HG02852 (cell line): ENCODE measurements at regions not wholly inside any gene's neighbourhood (a gene's known extent, or its start where the extent isn't known, plus 50 kb on each side); places are given as distances from the start of the nearest gene placed in this dataset.

ENCODE experiments used
- ATAC-seq: cut with Tn5 transposase; IDR thresholded peaks from one replicate; pipeline ENCODE4 v1.9.1; 2021; ENCODE audit warnings: mild to moderate bottlenecking, moderate library complexity; ENCODE audit not compliant: unreplicated experiment

DNA sequence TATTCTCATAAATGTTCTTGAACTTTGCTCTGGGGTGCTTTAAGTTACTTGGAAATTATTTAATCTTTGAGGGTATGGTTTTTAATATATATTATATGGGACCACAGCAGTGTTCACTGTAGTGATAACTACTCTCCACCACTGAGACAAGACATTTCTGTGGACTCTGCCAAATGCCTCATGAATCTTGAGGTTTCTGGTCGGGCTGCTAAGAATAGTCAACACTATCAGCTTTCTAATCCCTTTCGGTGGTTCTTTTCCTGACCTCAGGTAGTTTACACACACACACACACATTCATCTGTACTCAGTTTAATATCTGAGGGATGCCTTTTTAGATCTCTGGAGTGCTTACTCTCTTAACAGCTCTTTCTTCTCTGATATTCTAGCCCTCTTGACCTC, 500.7 kb downstream of the MAFB start:
- no peak for ATAC-seq

DNA sequence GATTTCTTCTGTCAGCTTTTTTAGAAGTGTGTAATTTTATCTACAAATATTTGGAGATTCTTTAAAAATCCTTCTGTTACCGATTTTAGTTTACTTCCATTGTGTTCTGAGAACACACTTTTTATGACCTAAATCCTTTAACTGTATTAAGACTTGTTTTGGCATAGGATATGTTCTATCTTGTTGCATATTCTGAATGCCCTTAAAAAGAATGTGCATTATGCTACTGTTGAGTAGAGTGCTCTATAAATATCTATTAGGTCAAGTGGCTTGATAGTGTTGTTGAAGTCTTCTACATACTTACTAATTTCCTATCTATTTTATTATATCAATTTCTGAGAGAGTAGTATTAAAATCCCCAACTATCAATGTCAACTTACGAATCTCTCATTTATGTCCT, 502.2 kb downstream of the MAFB start:
- ATAC-seq = no peak

DNA sequence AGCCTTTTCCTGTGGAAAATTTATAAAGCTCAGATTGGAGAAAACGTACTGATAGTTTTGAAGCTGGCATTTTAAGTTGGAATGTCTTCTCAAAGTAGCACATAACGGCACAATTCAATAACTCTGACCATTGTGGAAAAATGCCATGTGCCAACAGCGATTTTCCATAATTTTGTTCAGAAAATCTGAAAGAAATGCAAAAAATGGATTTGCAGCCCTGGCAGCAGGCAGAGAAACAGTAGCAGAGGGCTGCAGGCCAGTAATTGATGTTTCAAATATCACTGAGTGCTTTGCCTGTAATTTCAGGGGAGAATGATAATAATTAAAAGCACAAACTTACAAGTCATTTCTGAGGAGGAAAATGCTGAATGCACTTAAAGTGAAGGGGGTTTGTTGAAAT, 507.4 kb downstream of the MAFB start:
- no peak for ATAC-seq

DNA sequence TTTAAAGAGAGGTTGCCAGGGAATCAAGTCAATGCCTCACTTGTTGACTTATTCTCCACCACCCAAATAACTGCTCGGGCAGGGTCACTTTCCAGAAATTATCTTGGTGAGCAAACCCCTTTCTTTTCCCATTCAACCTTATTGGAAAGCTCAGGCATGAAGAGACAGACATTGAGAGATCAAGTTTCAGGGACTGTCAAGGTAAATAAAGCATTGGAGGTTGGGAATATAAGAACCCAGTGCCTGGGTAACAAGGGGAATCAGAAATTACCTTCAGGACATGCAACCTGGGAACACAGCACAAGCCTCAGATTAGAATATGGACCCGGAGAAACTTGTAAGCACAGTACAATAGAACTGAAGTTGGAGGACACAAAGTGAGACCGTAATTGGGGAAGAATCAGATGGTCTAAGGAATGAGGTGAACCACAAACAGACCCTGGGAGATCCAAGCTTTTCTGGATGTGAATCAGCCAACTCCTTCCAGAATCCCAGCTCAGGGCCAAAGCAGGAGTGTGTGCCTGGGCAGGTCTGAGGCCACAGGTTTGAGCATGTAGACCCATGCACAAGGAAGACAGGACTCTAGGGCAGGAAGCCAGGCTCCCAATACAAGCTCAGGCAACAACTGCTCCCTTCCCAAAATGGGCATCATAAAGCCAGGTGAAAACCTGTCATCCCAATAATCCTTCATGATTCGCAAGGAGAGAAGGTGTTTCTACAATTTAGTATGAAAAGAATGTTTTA, 512.8 kb downstream of the MAFB start:
- ATAC-seq = no peak

DNA sequence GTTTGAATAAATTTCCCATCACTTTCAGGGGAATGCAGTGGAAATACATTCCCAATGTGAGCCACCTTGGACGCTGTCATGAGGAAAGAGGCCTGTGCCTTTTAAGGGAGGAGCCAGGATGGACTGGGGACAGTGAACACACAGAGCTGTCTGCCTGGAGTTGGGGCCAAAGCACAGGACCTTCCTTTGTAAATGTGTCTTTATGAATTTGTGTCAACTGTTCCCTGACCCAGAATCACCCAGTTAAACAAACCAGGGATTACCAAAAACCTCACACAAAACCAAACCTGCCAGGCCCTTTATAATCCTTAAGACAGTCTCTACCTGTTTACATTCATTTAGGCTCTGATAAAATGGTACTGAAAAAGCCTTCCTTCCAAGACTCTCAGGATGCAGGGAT, 513.7 kb downstream of the MAFB start:
- ATAC-seq = no peak

DNA sequence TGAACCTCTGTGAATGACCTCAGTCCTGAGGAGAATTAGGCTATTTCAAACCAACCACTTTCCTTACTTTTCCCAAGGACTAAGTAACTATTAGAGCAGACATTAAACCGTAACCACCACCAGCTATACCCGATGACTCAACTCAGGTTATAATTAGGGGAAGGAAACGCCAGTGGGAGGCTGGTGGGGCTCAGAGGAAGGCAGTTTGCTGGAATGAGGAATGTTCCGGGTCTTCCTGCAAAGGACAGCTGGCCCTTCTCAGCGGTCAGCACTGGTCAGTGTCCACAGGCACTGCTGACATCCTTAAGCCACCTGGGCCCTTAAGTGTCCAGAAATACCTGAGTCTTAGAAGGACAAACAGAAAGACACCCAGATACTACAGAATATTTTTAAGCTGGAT, 515.2 kb downstream of the MAFB start:
- ATAC-seq = no peak

DNA sequence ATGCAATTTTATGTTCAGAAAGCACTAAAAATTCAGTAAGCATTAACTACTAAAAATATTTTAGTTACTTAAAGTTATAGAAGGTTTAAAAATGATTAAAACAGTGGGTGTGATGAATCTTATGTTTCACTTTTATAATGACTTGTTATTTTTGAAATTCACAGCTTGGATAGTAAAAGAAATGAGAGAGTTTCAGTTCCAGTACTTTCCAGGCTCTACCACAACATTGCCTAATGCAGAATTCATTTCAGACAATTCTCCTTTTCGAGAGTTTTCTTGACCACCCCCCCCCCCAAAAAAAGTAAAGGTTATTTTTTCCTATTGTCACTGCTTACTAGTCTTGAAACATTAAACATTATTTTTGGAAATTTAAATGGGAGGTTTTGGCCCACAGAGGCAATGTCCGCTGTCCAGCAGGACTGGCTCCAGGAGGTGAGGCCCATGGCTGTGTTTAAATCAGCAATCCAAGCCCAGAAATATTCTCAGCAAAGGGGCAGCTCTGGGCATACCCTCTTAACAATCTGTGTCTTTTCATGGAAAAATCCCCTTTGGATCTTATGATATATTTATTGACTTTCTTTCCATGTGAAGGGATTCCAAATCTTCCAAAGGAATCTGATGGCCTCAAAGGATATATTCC, 519.9 kb downstream of the MAFB start:
- no peak for ATAC-seq

DNA sequence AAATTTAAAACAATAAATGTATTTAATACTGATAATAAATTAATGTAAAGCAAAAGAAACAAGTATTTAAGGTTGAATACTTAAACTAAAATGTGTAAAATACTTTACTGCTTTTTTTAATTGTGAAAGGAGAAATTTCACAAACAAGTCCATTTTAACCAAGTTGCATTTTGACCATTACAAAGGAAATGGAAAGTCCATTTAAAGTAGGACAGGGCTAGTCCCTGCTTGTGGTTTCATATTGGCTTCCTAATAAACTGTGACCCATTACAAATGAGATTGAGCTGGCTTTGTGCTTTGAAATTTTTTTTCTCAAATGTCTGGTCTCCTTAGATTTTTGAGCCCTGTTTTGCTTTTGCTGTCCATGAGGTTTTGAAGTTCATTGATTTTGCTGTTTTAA, 527.6 kb downstream of the MAFB start:
- no peak for ATAC-seq

DNA sequence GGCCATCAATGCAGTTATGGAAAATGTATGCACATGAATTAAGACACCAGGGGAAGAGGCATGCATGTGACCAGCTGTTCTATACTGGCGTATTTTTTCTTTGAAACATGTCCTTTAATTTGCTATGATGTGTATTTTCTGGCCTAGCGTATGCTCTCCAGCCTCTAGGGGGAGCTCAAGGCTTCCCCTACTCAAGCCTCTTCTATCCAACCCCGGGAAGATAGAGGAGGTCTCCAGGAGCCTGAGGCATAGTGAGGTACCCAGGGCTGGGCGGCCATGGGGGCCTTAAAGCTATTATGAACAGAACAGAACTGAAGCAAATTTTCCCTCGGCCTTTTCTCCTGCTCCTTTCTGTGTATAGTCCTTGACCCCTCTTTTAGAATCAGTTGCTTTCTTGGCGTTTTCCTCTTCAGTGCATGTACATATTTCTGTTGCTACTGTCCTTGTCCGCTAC, 528.9 kb downstream of the MAFB start:
- no peak for ATAC-seq

DNA sequence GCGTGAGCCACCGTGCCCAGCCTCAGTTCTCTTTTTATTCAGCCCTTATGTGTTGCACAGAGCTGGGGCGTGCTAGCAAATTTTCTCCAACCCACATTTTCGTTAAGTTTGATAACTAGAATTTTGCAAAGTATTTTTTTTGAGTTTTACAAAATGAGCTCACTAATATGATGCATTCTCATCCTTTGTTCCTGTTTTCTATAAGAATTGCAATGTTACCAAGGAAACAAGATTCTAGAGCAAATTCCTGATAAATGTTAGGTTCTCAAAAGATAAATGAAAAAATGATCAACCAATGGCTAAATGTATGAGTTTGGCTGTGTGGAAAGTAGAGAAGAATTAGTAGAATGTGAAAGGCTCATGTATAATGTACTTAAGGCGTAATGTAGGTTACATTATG, 529.8 kb downstream of the MAFB start:
- ATAC-seq = no peak

DNA sequence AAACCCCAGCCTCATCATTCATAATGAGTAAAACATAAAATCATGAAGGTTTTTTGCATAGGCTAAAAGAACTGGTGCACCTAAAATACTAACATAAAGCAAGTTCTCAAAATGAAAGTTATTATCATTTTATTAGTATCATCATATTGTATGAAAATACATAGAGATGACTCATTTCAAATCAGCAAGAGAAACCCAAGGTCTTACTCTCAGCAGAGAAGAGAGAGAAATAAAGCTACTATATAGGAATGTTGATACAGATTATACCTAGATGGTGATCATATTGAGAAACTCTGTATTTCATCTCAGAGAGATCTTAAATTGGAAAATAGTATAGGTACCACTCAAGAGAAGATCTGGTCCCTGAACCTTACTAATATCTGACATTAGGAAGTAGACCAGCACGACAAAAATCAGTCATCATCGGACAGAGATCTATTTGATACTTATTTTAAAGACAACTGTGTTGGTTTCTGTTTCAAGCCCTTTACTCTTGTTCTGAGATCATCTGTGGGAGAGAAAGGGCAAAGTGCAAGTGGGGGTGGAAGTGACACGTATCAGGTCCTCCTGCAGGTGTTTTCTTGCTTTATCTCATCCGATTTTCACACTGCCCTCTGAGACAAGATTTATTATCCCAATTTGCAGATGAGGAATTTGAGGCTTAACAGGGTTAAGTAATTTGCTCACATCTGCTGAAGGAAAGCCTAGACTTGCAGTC, 532.3 kb downstream of the MAFB start:
- ATAC-seq = peak; percentile 93

DNA sequence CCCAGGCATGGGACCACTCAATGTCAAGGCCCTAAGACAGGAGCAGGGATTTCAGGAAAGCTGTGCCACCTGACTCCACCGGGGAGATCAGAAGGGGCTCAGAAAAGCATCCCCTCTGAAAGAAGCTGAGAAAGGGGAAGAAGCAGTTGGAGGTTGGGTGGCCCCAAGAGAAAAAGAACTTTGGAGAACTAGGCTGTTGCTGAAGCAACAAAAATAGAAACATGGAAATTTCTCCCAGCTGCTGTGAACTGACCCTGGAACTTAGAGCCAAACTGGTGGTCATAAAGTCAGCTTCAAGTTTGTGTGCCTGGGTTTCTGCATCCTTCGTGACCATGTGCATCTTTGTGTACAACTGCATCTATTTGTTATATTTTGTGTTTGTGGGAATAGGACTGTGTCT, 534.5 kb downstream of the MAFB start:
- ATAC-seq = no peak

DNA sequence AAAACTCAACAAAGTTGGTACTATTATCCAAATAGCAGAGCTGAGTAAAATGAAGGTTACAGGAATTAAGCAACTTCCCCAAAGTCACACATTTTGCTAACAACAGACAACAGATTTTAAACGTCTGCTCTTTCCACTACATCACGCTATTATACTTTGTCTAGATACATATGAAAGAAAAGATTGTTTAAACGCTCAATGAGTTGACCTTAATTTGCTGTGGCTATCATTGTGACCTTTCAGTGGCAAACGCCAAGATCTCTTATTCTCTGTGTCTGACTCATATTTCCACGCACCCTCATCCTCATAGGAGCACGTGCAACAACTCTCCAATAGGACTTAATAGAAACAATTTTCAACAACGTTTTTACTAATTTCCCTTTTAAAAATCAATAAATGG, 540.1 kb downstream of the MAFB start:
- ATAC-seq = no peak

DNA sequence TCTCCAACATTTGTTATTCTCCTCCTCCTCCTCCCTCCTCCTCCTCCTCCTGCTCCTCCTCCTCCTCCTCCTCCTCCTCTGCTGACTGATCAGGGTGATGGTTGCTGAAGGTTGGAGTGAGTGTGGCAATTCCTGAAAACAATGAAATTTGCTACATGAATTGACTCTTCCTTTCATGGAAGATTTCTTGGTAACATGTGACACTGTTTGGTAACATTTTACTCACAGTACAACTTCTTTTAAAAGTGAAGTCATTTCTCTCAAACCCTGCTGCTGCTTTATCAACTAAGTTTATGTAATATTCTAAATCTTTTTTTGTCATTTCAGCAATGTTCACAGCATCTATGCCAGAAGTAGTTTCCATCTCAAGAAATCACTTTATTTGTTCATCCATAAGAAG, 543.0 kb downstream of the MAFB start:
- ATAC-seq = no peak

DNA sequence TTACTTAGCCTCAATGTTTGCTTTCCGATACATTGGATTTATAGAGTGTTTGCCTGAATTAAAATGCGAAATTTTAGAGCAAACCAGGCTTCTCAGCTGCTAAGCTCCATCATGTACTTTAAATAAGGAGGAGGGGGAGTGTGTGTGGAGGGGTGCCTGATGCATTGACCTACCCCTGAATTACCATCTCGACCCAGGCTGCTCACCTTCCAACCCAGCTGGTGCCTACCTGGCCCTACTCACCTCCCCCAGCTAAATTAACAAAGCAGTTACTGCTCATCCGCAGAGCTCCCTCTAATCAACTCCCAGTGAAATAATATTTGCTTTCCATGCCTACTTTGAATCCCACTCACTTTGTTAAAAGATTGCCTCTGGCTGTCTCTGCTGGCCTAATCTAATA, 544.5 kb downstream of the MAFB start:
- no peak for ATAC-seq

DNA sequence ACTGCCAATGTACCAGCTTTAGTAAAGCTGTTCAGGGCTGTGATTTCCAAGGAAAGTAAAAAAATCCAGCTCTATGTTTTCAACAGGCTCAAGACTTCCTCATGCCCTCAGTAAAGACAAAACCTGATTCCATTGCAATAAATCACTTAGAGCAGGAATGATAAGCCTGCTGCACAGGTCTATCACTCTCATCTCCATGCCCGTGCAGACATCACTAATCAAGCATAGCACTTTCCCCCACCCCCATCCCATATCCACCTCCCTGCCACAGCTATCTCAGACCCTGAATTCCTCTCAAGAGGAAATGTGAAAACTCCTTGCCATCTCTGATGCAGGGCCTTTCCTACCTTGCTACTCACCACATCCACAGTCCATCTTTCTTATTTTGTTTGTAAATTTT, 554.9 kb downstream of the MAFB start:
- no peak for ATAC-seq

DNA sequence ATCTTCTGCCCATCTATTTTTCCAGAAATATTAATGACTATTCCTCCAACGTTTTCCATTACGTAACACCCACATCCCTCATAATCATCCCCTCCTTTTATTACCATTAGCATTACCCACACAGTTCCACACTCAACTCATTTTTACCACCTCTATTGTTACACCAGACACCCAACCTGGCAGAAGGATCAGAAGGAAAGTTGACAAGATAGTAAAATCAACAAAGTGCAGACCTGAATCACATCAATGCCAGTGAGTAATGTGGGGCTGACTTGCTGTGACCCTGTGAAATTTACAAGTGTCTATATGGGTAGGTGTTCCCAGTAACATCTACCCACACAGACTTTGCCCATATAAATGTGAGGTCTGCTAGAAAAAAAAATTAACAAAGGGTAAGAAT, 568.2 kb downstream of the MAFB start:
- no peak for ATAC-seq

DNA sequence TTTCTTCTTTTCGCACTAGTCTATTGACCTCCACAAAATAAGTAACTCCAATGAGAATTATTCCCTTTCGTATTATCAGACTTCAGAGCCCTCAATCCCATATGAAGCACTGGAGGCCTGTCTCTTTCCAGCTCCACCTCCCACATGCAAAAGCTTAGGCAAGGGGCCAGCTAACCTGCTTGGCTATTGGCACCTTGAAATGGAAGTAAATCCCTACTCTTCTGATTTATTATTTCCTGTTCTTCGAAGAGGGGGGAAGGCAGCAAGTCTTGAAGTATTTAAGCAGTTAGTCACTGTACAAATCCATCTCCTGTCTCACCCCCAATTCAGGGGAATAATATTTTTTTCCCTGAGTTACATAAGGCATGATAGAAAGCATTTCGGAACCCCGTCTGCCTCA, 577.8 kb downstream of the MAFB start:
- ATAC-seq = no peak

DNA sequence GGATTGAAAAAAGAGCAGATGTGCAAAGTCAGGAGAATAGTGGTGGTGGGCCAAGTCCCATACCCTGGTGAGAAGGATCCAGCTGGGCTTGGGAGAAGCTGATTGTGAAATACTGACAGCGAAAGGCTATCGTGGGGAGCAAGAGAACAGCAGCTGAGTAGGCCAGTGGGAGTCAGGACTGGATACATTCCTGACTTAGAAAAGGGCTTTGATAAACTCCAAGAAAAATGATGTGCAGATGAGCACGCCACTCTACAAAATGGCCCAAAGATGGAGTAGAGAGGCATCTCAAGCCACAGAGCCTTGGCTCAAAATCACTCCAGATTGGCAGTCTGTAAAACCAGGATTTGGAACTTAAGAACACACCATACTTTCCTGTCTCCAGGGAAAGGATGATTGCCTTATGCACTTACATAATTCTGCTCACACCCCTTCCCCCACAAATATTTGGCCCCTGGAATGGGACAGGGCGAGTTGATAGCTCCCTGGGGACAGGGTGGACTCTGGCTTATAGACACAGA, 578.7 kb downstream of the MAFB start:
- ATAC-seq = no peak

DNA sequence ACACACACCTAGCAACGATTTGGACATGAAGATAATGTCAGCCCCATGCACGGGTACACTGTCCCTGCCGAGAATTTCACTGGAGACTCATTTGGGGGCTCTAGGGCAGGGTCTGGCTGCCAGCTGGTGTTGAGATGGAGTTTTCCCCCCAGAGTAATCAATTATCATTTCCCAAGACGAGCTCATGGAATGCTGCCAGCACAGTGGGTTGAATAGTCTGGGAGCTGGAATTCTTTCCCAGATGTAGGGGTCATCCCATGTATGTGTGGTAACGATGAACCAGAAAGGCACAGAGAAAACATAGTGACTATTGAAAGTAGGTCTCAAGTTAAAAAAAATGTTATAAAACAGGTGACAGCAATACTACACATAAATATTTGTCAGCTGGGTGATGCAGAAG, 579.9 kb downstream of the MAFB start:
- ATAC-seq = no peak

DNA sequence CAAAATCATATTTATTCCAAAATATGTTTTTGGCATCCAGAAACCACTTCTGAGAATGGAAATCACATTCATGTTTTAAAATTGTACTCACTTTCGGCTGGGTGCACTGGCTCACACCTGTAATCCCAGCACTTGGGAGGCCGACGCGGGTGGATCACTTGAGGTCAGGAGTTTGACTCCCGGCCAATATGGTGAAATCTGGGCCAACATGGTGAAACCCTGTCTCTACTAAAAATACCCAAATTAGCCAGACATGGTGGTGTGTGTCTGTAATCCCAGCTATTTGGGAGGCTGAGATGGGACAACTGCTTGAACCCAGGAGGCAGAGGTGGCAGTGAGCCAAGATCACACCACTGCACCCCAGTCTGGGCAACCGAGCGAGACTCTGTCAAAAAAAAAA, 580.7 kb downstream of the MAFB start:
- ATAC-seq = no peak

DNA sequence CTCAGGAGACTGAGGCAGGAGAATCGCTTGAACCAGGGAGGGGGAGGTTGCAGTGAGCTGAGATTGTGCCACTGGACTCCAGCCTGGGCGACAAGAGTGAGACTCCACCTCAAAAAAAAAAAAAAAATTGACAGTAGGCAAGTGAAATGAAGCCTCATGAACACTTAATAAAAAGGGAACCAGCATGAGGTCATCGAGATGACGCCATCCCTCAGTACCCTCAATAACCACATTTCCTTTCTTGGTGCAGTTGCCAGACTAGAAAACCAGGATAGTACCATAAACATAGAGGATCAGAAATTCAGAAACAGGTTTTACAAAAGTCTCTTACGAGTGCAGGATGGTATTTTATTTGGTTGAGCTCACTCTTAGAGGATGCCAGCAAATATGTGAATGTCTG, 584.1 kb downstream of the MAFB start:
- ATAC-seq = no peak
